Lower leg skin (tissue), 3 donors: ENCODE measurements at regions not wholly inside any gene's neighbourhood (a gene's known extent, or its start where the extent isn't known, plus 50 kb on each side); places are given as distances from the start of the nearest gene placed in this dataset.

Experiments
- POLR2A ChIP-seq, 2 donors: fragments of 450-650 bp; IDR thresholded peaks; one replicate each; pipeline ENCODE4 v1.6.1; 2016 to 2017; ENCODE audit warnings: antibody characterized with exemption in 2 of 2, mild to moderate bottlenecking in 1 of 2, moderate library complexity in 1 of 2
- TF ChIP-seq, protein P1 (sequence below), 3 donors: fragments of 450-650 bp; IDR thresholded peaks; one replicate each; pipeline ENCODE4 v1.5.1; 2016; ENCODE audit warnings: antibody characterized with exemption in 3 of 3, mild to moderate bottlenecking in 3 of 3, moderate library complexity in 2 of 3

DNA sequence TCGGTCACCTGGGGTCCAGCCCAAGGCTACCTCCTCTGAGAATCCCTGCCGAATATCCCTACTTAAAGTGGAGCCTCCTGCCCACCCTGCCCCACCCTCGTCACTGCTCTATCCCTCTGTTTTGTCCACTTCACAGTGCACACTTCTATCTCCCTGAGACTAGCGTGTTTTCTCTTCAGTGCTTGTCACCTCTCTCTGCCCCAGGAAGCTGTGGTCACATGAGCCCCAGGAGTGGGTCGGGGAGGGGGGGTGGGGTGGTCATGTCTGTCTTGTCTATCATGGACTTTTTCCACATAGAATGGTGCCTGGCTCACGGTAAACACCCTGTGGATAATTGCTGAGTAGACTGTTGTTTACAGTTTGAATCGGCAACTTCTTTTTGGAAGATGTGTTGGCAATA is 673.6 kb downstream of the PTPRU start:
- TF ChIP-seq, protein P1, sequence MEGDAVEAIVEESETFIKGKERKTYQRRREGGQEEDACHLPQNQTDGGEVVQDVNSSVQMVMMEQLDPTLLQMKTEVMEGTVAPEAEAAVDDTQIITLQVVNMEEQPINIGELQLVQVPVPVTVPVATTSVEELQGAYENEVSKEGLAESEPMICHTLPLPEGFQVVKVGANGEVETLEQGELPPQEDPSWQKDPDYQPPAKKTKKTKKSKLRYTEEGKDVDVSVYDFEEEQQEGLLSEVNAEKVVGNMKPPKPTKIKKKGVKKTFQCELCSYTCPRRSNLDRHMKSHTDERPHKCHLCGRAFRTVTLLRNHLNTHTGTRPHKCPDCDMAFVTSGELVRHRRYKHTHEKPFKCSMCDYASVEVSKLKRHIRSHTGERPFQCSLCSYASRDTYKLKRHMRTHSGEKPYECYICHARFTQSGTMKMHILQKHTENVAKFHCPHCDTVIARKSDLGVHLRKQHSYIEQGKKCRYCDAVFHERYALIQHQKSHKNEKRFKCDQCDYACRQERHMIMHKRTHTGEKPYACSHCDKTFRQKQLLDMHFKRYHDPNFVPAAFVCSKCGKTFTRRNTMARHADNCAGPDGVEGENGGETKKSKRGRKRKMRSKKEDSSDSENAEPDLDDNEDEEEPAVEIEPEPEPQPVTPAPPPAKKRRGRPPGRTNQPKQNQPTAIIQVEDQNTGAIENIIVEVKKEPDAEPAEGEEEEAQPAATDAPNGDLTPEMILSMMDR (IDR thresholded peaks at IDR 0.05): no peak
- TF ChIP-seq POLR2A (IDR thresholded peaks at IDR 0.05): no peak
